Endothelial cell (in vitro differentiated cells): ENCODE measurements at regions not wholly inside any gene's neighbourhood (a gene's known extent, or its start where the extent isn't known, plus 50 kb on each side); places are given as distances from the start of the nearest gene placed in this dataset.

Source experiments
- DNase-seq: peaks from one replicate; pipeline ENCODE4 v3.0.0; 2021; ENCODE audit warnings: low spot score
- H3K27ac Mint-ChIP-seq: one replicate; pipeline ENCODE4 v1.8.0; 2021; ENCODE audit warnings: mixed read lengths, inconsistent platforms; ENCODE audit not compliant: unreplicated experiment
- H3K27me3 Mint-ChIP-seq: one replicate; pipeline ENCODE4 v1.8.0; 2021; ENCODE audit warnings: mild to moderate bottlenecking, moderate library complexity, mixed read lengths, inconsistent platforms; ENCODE audit not compliant: unreplicated experiment
- H3K36me3 Mint-ChIP-seq: one replicate; pipeline ENCODE4 v1.8.0; 2021; ENCODE audit warnings: mild to moderate bottlenecking, low read depth, mixed read lengths, inconsistent platforms; ENCODE audit not compliant: unreplicated experiment
- H3K4me1 Mint-ChIP-seq: one replicate; pipeline ENCODE4 v1.8.0; 2021; ENCODE audit warnings: mild to moderate bottlenecking, mixed read lengths, inconsistent platforms; ENCODE audit not compliant: unreplicated experiment
- H3K4me3 Mint-ChIP-seq: one replicate; pipeline ENCODE4 v1.8.0; 2021; ENCODE audit warnings: mild to moderate bottlenecking, mixed read lengths, inconsistent platforms; ENCODE audit not compliant: unreplicated experiment
- H3K9me3 Mint-ChIP-seq: one replicate; pipeline ENCODE4 v1.8.0; 2021; ENCODE audit warnings: mixed read lengths, inconsistent platforms; ENCODE audit not compliant: unreplicated experiment
- TF ChIP-seq, protein P1 (sequence below): fragments of 200-600 bp; sonication (generic); IDR thresholded peaks from one replicate; pipeline ENCODE4 v1.5.0; 2021; ENCODE audit warnings: antibody characterized with exemption; ENCODE audit not compliant: unreplicated experiment

DNA sequence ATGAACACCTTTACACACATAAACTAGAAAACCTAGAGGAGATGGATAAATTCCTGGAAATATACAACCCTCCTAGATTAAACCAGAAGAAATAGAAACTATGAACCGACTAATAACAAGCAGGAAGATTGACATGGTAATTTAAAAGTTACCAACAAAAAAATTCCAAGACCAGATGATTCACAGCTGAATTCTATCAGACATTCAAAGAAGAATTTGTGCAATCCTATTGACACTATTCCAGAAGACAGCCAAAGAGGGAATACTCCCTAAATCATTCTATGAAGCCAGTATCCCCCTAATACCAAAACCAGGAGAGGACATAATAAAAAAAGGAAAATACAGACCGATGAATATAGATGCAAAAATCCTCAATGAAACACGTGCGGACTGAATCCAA lies 102.6 kb upstream of the KRR1 start:
- TF ChIP-seq, protein P1, sequence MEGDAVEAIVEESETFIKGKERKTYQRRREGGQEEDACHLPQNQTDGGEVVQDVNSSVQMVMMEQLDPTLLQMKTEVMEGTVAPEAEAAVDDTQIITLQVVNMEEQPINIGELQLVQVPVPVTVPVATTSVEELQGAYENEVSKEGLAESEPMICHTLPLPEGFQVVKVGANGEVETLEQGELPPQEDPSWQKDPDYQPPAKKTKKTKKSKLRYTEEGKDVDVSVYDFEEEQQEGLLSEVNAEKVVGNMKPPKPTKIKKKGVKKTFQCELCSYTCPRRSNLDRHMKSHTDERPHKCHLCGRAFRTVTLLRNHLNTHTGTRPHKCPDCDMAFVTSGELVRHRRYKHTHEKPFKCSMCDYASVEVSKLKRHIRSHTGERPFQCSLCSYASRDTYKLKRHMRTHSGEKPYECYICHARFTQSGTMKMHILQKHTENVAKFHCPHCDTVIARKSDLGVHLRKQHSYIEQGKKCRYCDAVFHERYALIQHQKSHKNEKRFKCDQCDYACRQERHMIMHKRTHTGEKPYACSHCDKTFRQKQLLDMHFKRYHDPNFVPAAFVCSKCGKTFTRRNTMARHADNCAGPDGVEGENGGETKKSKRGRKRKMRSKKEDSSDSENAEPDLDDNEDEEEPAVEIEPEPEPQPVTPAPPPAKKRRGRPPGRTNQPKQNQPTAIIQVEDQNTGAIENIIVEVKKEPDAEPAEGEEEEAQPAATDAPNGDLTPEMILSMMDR = no peak
- DNase-seq = no peak
- Mint-ChIP-seq H3K27me3 (no peaks in the 10 kb centered on the region), H3K36me3 (no peaks in the 10 kb centered on the region), H3K4me1 (peaks cover under 1% of the 10 kb centered on the region), H3K27ac (no peak overlapping the region), H3K4me3 (no peak overlapping the region), H3K9me3 (no peaks in the 10 kb centered on the region)

DNA sequence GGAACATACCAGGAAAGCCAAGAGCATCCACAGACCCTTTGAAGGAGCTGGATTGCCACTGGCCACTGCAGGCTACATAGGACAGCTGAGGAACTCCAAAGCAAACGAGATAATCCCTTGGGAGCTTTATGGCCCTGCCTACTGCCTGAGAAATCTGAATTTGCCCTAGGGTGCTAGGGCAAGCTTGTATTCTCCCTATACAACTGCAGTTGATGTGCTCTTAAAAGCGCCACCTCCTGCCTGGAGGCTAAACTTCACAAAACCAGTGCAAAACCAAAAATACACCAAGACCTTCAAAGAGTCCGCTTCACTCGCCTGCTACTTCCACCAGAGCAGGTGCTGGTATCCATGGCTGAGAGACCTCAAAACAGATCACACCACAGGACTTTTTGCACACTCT lies 99.6 kb upstream of the KRR1 start:
- DNase-seq = no peak

DNA sequence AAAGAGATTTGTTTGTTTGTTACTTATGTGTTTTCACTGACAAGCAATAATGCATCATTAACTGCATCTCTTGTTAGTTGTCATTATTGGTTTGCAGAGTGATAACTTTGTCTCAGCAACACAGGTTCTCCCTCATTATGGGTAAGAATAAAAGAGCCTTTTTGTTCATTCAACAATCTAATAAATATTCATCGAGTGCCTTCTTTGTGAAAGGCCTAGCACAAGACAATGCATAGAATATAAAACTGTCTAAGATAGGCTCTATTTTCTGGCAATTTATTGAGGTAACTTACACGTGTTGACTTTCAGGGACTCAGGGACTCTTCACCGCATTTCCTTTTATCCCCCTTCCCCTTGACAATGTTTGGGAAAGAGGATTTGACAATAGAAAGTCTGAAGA lies 95.5 kb upstream of the KRR1 start:
- DNase-seq = no peak
- Mint-ChIP-seq H3K27me3 (peaks cover 1% of the 10 kb centered on the region), H3K4me1 (no peaks in the 10 kb centered on the region), H3K9me3 (no peaks in the 10 kb centered on the region), H3K27ac (no peak overlapping the region), H3K4me3 (no peak overlapping the region), H3K36me3 (no peaks in the 10 kb centered on the region)
- TF ChIP-seq, protein P1 = no peak

More for the DNA sequence above, 99.6 kb upstream of the KRR1 start:
- Mint-ChIP-seq H3K27me3 (no peaks in the 10 kb centered on the region), H3K27ac (no peak overlapping the region), H3K9me3 (no peaks in the 10 kb centered on the region), H3K4me3 (no peak overlapping the region), H3K36me3 (no peaks in the 10 kb centered on the region), H3K4me1 (no peaks in the 10 kb centered on the region)
- TF ChIP-seq, protein P1 = no peak

DNA sequence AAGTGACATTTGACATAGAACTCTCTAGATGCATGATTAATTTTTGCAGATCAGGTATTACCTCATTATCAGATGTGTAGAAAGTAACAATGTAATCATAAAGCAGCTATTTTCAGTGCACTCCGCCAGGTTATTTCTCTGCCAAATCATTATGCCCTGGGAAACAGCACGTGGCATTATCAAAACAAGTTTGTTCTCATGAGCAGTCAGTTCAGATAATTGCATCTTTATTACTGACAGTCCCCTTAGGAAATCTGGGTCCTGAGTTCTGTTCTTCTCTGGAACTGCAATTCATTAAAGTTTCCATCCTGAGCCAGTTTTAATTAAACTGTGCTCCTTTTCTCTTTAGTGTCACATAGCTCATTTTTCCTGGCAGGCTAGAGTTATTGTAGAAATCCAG lies 94.7 kb upstream of the KRR1 start:
- no peak for DNase-seq

DNA sequence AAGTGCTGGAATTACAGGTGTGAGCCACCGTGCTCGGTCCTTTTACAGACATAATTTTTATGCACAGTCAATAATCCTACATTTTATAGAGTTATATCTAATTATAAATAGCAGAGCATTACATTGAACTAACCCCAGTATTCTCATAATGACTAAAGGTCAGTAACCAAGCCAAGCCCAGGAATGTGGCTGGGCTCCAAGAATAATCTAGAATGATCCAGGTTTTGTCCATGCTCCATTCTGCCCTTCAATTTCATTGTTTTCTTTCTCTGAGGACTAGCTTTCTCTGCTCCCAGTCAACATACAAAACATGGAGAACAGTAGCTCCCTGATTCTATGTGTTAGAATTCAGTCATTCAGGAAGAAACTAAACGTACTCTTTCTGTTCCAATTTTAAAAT lies 92.1 kb upstream of the KRR1 start:
- Mint-ChIP-seq H3K9me3 (no peaks in the 10 kb centered on the region), H3K27ac (no peak overlapping the region), H3K4me1 (no peaks in the 10 kb centered on the region), H3K27me3 (peaks cover 1% of the 10 kb centered on the region), H3K36me3 (no peaks in the 10 kb centered on the region), H3K4me3 (no peak overlapping the region)
- TF ChIP-seq, protein P1 = no peak
- DNase-seq = no peak

More for the DNA sequence above, 94.7 kb upstream of the KRR1 start:
- Mint-ChIP-seq H3K4me1 (no peaks in the 10 kb centered on the region), H3K27ac (no peak overlapping the region), H3K36me3 (no peaks in the 10 kb centered on the region), H3K9me3 (no peaks in the 10 kb centered on the region), H3K4me3 (no peak overlapping the region), H3K27me3 (peaks cover 1% of the 10 kb centered on the region)
- TF ChIP-seq, protein P1 = no peak
